ENCODE measurements at regions not wholly inside any gene's neighbourhood (a gene's known extent, or its start where the extent isn't known, plus 50 kb on each side); places are given as distances from the start of the nearest gene placed in this dataset.

DNA sequence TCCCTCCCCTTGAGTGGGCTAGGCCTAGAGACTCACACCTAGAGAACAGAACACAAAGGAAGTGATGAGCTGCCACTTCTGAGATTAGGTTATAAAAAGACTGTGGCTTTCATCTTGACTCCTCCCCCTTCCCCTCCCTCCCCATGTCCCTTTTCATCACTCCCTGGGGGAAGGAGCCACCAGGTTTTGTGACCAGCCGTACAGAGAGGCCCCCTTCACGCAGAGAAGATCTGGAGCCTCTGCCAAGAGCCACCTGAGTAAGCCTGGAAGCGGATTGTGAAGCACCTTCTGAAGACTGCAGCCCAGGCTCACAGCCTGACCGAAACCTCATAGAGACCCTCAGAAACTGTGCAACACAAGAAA is 118.4 kb upstream of the NXT1 start:
- no peak overlapping the region for H3K23ac ChIP-seq (ENCODE audit: low read length in 2 of 2)
- no peak overlapping the region for H2BK120ac ChIP-seq (ENCODE audit: low read depth, low read length)
- no peak for DNase-seq
- H3K9me3 ChIP-seq (ENCODE audit: control insufficient read depth, low read length): peaks cover 11% of the 10 kb centered on the region
- peak overlapping the region; percentile 36 for H4K8ac ChIP-seq (ENCODE audit: low read length)
- peak overlapping the region in 1 of 2 experiments; percentile 8 for H2BK12ac ChIP-seq (ENCODE audit: low read length in 2 of 2)
- H4K91ac ChIP-seq (ENCODE audit: low read length): no peak overlapping the region
- H3K36me3 ChIP-seq (ENCODE audit: control insufficient read depth in 1 of 2, insufficient read depth in 2 of 2, low read depth in 1 of 2, low read length in 2 of 2): no peaks in the 10 kb centered on the region
- H3K4me1 ChIP-seq (ENCODE audit: control insufficient read depth, insufficient read depth, low read depth, low read length): peaks cover 5% of the 10 kb centered on the region
- H3K79me1 ChIP-seq (replicated peaks; ENCODE audit: low read length, poor library complexity, severe bottlenecking): no peaks in the 10 kb centered on the region
- H3K18ac ChIP-seq (ENCODE audit: low read depth in 1 of 2, low read length in 2 of 2): peak overlapping the region in 1 of 2 experiments; percentile 59
- no peaks in the 10 kb centered on the region for H3K27me3 ChIP-seq (ENCODE audit: control insufficient read depth in 1 of 2, insufficient read depth in 1 of 2, low read length in 2 of 2)
- no peak overlapping the region for H3K14ac ChIP-seq (ENCODE audit: low read length in 2 of 2)
- H2BK15ac ChIP-seq (ENCODE audit: low read depth, poor library complexity, severe bottlenecking): peak overlapping the region; percentile 73
- no peak overlapping the region for H2AK5ac ChIP-seq (ENCODE audit: low read length, severe bottlenecking)
- peak overlapping the region in 1 of 2 experiments; percentile 6 for H3K4me3 ChIP-seq (ENCODE audit: insufficient read depth in 1 of 2, low read depth in 1 of 2, low read length in 2 of 2)
- H2BK5ac ChIP-seq (ENCODE audit: low read depth, low read length, poor library complexity, severe bottlenecking): no peak overlapping the region
- 91% methylated on average over 4 of the region's 4 CpGs for WGBS
- H3K27ac ChIP-seq (ENCODE audit: low read length, poor library complexity, severe bottlenecking): no peak overlapping the region
- no peak overlapping the region for H3K4me2 ChIP-seq (ENCODE audit: low read length, poor library complexity, severe bottlenecking)
- H3K9ac ChIP-seq (ENCODE audit: low read length): no peak overlapping the region
- no peak overlapping the region for H3K4ac ChIP-seq (ENCODE audit: low read depth in 1 of 2, low read length in 2 of 2)
- H2AFZ ChIP-seq (ENCODE audit: low read depth, low read length): no peak overlapping the region

DNA sequence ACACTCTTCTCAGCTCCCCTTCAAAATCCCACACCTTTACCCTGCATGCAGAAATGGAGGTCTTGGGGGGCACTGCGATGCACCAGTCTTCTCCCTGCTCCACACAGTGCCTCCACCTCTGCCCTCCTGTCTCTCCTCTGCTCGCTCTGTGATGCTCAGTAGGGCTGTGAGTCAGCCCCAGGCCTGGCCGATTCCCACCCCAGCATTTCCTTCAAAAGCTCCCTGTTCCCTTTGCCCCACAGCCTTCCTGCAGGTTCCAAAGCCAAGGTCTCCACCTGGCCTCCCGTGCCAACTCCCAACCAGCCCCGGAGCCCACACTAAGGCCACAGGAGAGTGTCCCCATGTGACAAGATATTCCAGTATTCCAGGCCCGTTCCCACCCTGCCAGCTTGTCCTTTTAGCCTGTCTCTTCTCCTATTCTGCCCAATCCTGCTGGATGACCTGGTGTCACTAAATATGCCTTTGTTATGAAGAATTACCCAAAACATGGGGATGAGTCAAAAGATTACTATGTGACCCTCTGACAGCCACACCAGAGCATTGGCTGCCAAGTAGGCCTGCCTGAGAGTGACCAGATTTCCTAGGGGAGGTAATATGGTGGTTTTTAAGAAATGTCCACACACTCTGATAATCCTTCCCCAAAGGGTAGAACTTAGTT is 118.9 kb upstream of the NXT1 start:
- DNase-seq: peak; percentile 46
- Histone ChIP-seq H2BK12ac (ENCODE audit: low read length in 2 of 2) (peak overlapping the region; percentile 8 to 93), H3K9me3 (ENCODE audit: control insufficient read depth, low read length) (peaks cover 11% of the 10 kb centered on the region), H2AK5ac (ENCODE audit: low read length, severe bottlenecking) (no peak overlapping the region), H3K14ac (ENCODE audit: low read length in 2 of 2) (no peak overlapping the region), H3K4me3 (ENCODE audit: insufficient read depth in 1 of 2, low read depth in 1 of 2, low read length in 2 of 2) (peak overlapping the region in 1 of 2 experiments; percentile 6), H3K27me3 (ENCODE audit: control insufficient read depth in 1 of 2, insufficient read depth in 1 of 2, low read length in 2 of 2) (no peaks in the 10 kb centered on the region), H3K27ac (ENCODE audit: low read length, poor library complexity, severe bottlenecking) (no peak overlapping the region), H3K18ac (ENCODE audit: low read depth in 1 of 2, low read length in 2 of 2) (peak overlapping the region in 1 of 2 experiments; percentile 54), H4K8ac (ENCODE audit: low read length) (peak overlapping the region; percentile 36), H2BK15ac (ENCODE audit: low read depth, poor library complexity, severe bottlenecking) (no peak overlapping the region), H2BK120ac (ENCODE audit: low read depth, low read length) (no peak overlapping the region), H3K4ac (ENCODE audit: low read depth in 1 of 2, low read length in 2 of 2) (peak overlapping the region in 1 of 2 experiments; percentile 15), H3K4me1 (ENCODE audit: control insufficient read depth, insufficient read depth, low read depth, low read length) (peaks cover 5% of the 10 kb centered on the region), H2AFZ (ENCODE audit: low read depth, low read length) (no peak overlapping the region), H3K23ac (ENCODE audit: low read length in 2 of 2) (no peak overlapping the region), H3K36me3 (ENCODE audit: control insufficient read depth in 1 of 2, insufficient read depth in 2 of 2, low read depth in 1 of 2, low read length in 2 of 2) (no peaks in the 10 kb centered on the region), H2BK5ac (ENCODE audit: low read depth, low read length, poor library complexity, severe bottlenecking) (no peak overlapping the region), H3K4me2 (ENCODE audit: low read length, poor library complexity, severe bottlenecking) (no peak overlapping the region), H3K79me1 (replicated peaks; ENCODE audit: low read length, poor library complexity, severe bottlenecking) (no peaks in the 10 kb centered on the region), H3K9ac (ENCODE audit: low read length) (no peak overlapping the region), H4K91ac (ENCODE audit: low read length) (peak overlapping the region; percentile 56)
- WGBS: 36% methylated on average over 6 of the region's 6 CpGs

DNA sequence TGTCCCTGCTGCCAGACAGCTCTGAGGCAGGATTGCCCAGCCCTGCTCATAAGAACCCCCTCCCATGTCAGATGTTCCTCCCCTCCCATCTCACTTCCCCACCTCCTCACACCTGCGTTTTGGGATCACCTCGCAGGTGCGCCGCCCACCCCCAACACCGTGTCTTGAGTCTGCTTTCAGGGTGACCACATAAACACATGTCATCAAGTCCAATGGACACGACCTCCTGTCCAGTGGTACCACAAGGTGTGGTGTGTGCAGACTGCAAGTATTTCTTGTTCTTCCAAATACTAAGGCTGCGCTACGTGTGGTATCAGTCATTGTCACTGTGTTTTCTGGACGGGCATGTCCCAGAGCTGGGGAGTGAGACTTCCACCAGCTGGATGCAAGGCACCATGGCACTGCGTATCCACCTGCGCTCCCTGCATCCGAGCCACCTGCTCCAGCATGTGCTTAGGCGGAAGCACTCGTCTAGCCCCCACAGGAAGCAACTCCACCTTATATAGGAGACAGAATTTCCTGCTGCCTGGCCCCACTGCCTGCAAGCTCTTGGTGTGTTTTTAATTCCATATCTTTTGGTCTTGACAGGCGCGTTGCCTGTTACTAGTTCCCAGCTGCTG is 119.7 kb upstream of the NXT1 start:
- Histone ChIP-seq H2BK15ac (ENCODE audit: low read depth, poor library complexity, severe bottlenecking) (no peak overlapping the region), H2BK5ac (ENCODE audit: low read depth, low read length, poor library complexity, severe bottlenecking) (no peak overlapping the region), H3K36me3 (ENCODE audit: control insufficient read depth in 1 of 2, insufficient read depth in 2 of 2, low read depth in 1 of 2, low read length in 2 of 2) (no peaks in the 10 kb centered on the region), H2BK12ac (ENCODE audit: low read length in 2 of 2) (peak overlapping the region in 1 of 2 experiments; percentile 32), H3K9ac (ENCODE audit: low read length) (no peak overlapping the region), H3K14ac (ENCODE audit: low read length in 2 of 2) (no peak overlapping the region), H4K91ac (ENCODE audit: low read length) (peak overlapping the region; percentile 84), H3K79me1 (replicated peaks; ENCODE audit: low read length, poor library complexity, severe bottlenecking) (no peaks in the 10 kb centered on the region), H3K27me3 (ENCODE audit: control insufficient read depth in 1 of 2, insufficient read depth in 1 of 2, low read length in 2 of 2) (no peaks in the 10 kb centered on the region), H3K4me2 (ENCODE audit: low read length, poor library complexity, severe bottlenecking) (no peak overlapping the region), H3K27ac (ENCODE audit: low read length, poor library complexity, severe bottlenecking) (no peak overlapping the region), H3K9me3 (ENCODE audit: control insufficient read depth, low read length) (peaks cover 11% of the 10 kb centered on the region), H3K4me3 (ENCODE audit: insufficient read depth in 1 of 2, low read depth in 1 of 2, low read length in 2 of 2) (no peak overlapping the region), H4K8ac (ENCODE audit: low read length) (peak overlapping the region; percentile 45), H3K4me1 (ENCODE audit: control insufficient read depth, insufficient read depth, low read depth, low read length) (peaks cover 5% of the 10 kb centered on the region), H3K23ac (ENCODE audit: low read length in 2 of 2) (no peak overlapping the region), H2AK5ac (ENCODE audit: low read length, severe bottlenecking) (no peak overlapping the region), H3K18ac (ENCODE audit: low read depth in 1 of 2, low read length in 2 of 2) (peak overlapping the region in 1 of 2 experiments; percentile 13), H3K4ac (ENCODE audit: low read depth in 1 of 2, low read length in 2 of 2) (no peak overlapping the region), H2BK120ac (ENCODE audit: low read depth, low read length) (no peak overlapping the region), H2AFZ (ENCODE audit: low read depth, low read length) (no peak overlapping the region)
- no peak for DNase-seq
- WGBS: 91% methylated on average over 16 of the region's 16 CpGs

DNA sequence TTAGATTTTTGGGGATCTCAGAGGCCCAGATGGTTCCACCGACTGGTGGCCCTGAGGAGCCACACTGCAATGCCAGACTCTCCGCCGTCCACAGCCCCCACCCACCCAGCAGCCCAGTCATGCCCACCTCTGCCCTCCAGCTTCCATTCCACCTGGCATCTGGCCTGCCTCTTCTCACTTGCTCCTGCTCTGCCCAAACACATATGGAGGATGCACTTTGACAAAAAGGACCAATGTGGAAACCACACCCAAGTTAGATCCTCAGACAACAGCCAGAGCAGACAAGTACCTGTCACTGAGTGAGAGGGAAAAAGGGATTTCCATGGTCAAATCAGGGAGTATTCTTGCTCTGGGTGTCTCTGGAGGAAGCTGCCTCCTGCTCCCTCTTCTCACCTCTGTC is 120.6 kb upstream of the NXT1 start:
- Histone ChIP-seq H3K4me1 (ENCODE audit: control insufficient read depth, insufficient read depth, low read depth, low read length) (peaks cover 5% of the 10 kb centered on the region), H3K9ac (ENCODE audit: low read length) (no peak overlapping the region), H3K4ac (ENCODE audit: low read depth in 1 of 2, low read length in 2 of 2) (peak overlapping the region in 1 of 2 experiments; percentile 1), H3K27me3 (ENCODE audit: control insufficient read depth in 1 of 2, insufficient read depth in 1 of 2, low read length in 2 of 2) (no peaks in the 10 kb centered on the region), H2BK12ac (ENCODE audit: low read length in 2 of 2) (peak overlapping the region in 1 of 2 experiments; percentile 65), H2BK15ac (ENCODE audit: low read depth, poor library complexity, severe bottlenecking) (no peak overlapping the region), H2AK5ac (ENCODE audit: low read length, severe bottlenecking) (no peak overlapping the region), H3K4me2 (ENCODE audit: low read length, poor library complexity, severe bottlenecking) (no peak overlapping the region), H2BK120ac (ENCODE audit: low read depth, low read length) (no peak overlapping the region), H3K79me1 (replicated peaks; ENCODE audit: low read length, poor library complexity, severe bottlenecking) (no peaks in the 10 kb centered on the region), H3K27ac (ENCODE audit: low read length, poor library complexity, severe bottlenecking) (no peak overlapping the region), H3K23ac (ENCODE audit: low read length in 2 of 2) (no peak overlapping the region), H2AFZ (ENCODE audit: low read depth, low read length) (no peak overlapping the region), H3K9me3 (ENCODE audit: control insufficient read depth, low read length) (peaks cover 11% of the 10 kb centered on the region), H2BK5ac (ENCODE audit: low read depth, low read length, poor library complexity, severe bottlenecking) (no peak overlapping the region), H3K18ac (ENCODE audit: low read depth in 1 of 2, low read length in 2 of 2) (peak overlapping the region in 1 of 2 experiments; percentile 46), H3K36me3 (ENCODE audit: control insufficient read depth in 1 of 2, insufficient read depth in 2 of 2, low read depth in 1 of 2, low read length in 2 of 2) (no peaks in the 10 kb centered on the region), H3K4me3 (ENCODE audit: insufficient read depth in 1 of 2, low read depth in 1 of 2, low read length in 2 of 2) (no peak overlapping the region), H4K91ac (ENCODE audit: low read length) (no peak overlapping the region), H3K14ac (ENCODE audit: low read length in 2 of 2) (peak overlapping the region in 1 of 2 experiments; percentile 30), H4K8ac (ENCODE audit: low read length) (no peak overlapping the region)
- DNase-seq: no peak
- WGBS: 91% methylated on average over 3 of the region's 3 CpGs
